Lower leg skin (tissue), 3 donors: ENCODE measurements at regions not wholly inside any gene's neighbourhood (a gene's known extent, or its start where the extent isn't known, plus 50 kb on each side); places are given as distances from the start of the nearest gene placed in this dataset.
"Not testable (repeated sequence)": the region's sequence is repeated elsewhere in the genome, so short reads cannot be mapped to it uniquely, and the experiment has no call there.

Source experiments
- CTCF ChIP-seq, 3 donors: fragments of 450-650 bp; IDR thresholded peaks; one replicate each; pipeline ENCODE4 v1.5.1; 2016; ENCODE audit warnings: antibody characterized with exemption in 3 of 3, mild to moderate bottlenecking in 3 of 3, moderate library complexity in 2 of 3
- POLR2A ChIP-seq, 2 donors: fragments of 450-650 bp; IDR thresholded peaks; one replicate each; pipeline ENCODE4 v1.6.1; 2016 to 2017; ENCODE audit warnings: antibody characterized with exemption in 2 of 2, mild to moderate bottlenecking in 1 of 2, moderate library complexity in 1 of 2

- TF ChIP-seq POLR2A, CTCF (IDR thresholded peaks at IDR 0.05): not testable (repeated sequence)
These were observed 127.6 kb upstream of the MGAT4C start for GRCh38 chr12:86383759-86384158.
